ENCODE measurements at regions not wholly inside any gene's neighbourhood (a gene's known extent, or its start where the extent isn't known, plus 50 kb on each side); places are given as distances from the start of the nearest gene placed in this dataset.
"Not testable (repeated sequence)": the region's sequence is repeated elsewhere in the genome, so short reads cannot be mapped to it uniquely, and the experiment has no call there.

DNA sequence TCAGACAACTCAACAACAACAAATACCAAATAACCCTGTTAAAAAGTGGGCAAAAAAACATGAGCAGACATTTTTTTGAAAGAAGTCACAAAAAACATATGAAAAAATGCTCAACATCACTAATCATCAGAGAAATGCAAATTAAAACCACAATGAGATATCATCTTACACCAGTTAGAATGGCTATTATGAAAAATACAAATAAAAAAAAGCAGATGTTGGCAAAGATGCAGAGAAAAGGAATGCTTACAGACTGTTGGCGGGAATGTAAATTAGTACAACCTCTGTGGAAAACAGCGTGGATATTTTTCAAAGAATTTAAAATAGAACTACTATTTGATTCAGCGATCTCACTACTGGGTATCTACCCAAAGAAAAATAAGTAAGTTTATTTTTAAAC is 114.0 kb downstream of the SLC38A4 start:
- no peak for DNase-seq (ENCODE audit: low spot score)

DNA sequence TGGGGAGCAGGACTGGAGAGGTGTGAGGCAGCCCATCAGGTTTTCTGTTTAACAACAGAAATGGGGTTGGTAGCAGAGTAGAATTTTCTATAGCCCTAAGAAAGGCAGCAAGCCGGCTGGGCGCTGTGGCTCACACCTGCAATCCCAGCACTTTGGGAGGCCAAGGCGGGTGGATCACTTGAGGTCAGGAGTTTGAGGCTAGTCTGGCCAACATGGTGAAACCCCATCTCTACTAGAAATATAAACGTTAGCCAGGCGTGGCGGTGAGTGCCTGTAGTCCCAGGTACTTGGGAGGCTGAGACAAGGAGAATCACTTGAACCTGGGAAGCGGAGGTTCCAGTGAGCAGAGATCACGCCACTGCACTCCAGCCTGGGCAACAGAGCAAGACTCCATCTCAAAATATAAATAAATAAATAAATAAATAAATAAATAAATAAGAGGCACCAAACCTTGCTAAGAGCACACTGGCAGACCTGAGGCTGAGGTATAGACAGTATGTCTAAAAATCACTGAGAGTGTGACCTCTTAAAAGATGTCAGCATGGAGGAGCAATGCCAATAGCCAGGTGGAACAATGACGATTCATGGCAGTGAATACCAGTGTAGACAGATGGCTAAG is 115.6 kb downstream of the SLC38A4 start:
- no peak for DNase-seq (ENCODE audit: low spot score)

DNA sequence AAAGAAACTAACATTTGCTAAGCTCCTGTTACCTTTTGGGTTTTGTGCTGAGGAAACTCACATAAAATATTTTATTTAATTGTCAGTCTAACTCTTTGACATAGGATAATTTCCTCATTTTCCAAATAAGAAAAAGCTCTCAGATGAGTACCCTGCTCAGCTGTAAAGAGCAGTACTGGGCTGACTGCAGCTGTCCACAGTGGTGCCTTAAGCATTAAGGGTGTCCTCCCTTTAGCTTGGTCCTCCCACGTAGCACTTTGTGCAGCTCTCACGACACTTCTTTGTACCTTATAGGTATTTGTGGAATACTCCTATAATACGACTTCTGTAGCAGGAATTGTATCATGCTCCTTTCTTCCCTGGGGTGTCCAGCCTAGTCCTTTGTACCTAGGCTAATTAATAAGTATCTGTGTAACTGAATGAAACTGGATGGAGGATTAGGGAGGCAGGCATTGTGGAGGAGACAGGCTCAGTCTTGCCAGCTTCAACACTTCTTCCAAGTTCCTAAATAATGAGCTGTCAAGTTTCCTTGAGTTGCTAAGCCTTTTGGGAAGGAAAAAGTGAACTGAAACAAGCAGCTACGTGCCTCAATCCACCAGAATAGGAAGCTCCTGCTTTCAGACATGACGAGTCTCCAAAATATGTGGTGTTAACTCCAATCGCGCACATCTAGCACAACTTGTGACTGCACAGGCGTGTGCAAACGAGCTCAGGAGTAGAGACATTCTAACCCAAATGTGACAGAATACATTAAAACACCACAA is 123.0 kb downstream of the SLC38A4 start:
- no peak for DNase-seq (ENCODE audit: low spot score)

DNA sequence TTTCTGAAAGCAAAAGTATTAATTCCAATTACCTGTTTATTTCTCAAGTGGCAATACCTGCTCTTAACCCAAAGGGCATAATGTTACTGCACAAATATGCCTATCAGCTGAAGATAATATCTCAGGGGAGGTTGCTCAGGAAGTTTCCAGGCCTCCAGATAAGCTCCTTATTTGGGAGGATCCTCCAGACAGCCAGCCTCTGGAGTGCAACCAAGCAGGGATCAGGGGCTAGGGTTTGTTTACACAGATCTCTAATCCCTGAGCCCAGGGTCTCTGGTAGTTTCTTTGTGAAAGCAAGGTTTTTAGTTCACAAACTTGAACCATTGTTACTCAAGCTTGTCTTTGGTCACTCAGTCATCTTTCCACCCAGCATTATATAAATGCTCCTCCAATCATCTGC is 124.4 kb downstream of the SLC38A4 start:
- DNase-seq (ENCODE audit: low spot score): no peak

DNA sequence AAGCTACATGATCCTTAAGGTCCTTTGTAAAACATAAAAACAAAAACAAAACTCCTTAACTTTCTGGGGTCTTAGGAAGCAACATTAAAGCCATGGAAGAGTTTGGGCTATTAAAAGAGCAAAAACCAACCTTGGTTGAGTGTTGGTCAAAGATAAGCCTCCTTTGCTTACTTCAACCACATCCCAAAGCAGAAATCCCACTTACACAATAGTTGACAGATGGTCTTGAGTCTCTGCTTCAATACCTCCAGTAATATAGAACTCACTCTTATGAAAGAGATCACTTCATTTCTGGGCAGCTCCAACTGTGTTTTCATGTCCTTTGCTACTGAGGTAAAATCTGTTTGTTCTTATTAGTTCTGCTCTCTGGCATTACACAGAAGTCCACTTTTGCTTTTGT is 125.8 kb downstream of the SLC38A4 start:
- DNase-seq (ENCODE audit: low spot score): no peak

DNA sequence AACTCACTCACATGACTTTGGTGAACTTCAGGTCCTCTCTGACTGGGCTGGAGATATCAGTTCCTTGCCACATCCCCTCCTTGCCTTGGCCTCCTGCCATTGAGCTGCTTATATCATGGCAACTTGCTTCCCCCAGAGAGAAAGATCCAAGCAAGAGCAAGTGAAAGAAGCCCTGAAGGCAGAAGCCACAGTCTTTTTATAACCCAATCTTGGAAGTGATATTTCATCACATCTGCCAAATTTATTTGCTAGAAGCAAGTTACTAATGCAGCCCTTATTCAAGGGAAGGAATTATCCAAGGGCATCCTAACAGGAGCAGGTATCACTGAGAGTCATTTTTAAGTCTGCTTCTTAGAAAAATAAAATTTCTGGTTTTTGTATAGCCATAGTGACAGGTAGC is 127.8 kb downstream of the SLC38A4 start:
- no peak for DNase-seq (ENCODE audit: low spot score)

DNA sequence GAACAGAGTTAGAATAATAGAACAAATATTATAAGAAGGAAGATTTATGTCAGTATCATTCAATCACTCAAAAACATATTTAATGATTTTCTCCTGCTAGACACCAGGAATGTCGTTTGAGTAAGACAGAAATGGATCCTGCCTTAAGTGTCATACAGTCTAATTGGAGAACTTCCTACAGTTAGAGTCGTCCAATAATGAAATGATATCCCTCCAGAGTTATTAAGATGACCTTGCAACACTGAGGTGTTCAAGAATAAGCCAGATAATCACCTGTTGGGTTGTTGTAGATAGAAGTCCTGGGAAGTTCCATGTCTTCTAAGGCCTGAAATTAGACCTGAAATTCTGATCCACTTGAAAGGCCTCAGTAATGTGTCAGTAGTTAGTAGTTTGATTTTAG is 132.3 kb downstream of the SLC38A4 start:
- DNase-seq (ENCODE audit: low spot score): no peak

DNA sequence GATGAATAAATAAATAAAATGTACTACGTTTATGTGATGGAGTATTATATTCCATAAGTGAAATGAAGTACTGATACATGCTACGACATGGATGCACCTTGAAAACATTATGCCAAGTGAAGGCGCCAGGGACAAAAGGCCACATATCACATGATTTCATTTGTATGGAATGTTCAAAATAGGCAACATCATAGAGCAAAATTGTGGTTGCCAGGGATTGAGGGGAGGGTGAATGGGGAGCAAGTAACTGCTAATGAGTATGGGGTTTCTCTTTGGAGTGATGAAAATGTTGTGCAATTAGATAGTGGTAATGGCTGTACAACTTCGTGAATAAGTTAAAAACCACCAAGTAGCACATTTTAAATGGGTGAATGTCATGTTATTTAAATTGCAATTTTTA is 132.8 kb downstream of the SLC38A4 start:
- DNase-seq (ENCODE audit: low spot score): no peak

DNA sequence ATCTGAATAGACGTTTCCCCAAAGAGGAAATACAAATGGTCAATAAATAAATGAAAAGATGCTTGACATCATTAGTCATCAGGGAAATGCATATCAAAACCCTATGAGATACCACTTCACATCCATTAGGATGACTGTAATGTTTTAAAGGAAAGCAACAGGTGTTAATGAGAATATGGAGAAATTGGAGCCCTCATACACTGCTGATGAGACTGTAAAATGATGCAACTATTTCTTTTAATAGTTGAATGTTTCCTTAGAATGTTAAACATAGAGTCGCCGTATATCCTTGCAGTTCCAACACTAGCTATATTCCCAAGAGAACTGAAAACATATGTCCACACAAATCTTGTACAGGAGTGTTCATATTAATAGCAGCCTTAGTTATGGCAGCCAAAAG is 133.2 kb downstream of the SLC38A4 start:
- no peak for DNase-seq (ENCODE audit: low spot score)

DNA sequence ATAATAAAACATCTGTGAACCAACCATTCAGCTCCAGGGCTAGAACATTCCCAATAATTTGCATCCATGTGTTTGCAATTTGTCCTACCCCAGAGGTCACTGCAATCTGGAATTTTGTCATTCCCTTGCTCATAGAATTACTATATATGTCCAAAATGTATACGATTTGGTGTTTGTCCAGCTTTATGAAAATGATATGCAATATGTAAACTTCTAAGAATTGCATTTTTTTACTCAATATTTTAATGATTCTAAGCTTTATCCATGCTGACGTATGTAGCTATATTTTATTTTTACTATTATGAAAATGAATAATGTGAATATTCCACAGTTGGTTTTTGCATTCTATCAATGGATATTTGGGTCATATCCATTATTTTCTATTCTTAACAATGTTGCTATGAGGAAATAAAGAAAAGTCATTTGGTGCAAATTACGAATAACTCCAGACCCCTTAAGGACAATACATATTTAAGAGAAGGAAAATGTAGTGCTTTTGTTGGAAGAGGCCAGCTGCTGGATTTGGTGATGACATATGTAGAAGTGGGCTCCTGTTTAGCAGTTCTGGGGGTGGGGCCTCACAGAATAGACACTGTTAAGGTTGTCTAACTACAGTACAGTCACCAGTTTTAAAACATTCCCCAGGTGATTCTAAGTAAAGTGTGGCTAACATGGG is 139.4 kb downstream of the SLC38A4 start:
- DNase-seq (ENCODE audit: low spot score): no peak

DNA sequence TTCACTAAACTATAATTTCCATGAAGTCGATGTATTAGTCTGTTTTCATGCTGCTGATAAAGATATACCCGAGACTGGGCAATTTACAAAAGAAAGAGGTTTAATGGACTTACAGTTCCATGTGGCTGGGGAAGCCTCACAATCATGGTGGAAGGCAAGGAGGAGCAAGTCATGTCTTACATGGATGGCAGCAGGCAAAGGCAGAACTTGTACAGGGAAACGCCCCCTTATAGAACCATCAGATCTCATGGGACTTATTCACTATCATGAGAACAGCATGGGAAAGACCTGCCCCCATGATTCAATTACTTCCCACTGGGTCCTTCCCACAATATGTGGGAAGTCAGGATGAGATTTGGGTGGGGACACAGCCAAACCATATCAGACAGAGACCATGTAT is 141.6 kb downstream of the SLC38A4 start:
- DNase-seq (ENCODE audit: low spot score): not testable (repeated sequence)

DNA sequence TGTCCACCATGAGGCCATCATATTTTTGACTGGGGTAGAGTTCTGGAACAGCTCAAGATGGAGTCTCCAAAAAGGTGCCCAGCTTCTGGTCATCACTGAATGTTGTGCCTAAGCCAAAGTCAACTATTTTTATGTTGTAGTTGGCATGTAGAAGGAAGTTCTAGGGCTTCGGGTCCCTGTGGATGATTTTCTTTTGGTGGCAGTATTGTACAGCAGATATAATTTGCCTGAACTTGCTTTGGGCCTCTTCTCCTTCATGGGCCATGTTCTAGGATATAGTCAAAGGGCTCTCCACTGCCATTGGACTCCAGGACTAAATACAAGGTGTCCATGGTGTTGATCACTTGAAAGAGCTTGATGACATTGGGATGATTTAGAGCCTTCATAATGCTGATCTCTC is 143.6 kb downstream of the SLC38A4 start:
- DNase-seq (ENCODE audit: low spot score): no peak

DNA sequence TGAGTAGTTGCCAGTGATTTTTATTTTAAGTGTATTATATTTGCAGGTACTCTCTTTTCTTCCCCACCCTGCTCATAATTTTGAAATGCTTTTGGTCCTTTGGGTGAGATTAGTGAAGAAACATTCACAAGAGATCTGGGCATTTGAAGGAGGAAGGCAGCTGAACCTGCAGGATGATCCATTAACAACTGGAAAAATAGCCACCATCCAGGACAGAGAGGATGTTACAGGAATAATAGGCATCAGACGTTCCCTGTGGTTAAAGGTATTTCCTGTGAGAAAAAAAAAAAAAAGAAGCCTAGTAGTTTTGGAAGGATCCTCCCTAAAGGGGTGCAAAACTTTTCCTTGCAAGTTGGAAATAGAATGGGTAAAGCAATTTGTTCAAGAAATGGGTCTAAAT is 145.3 kb downstream of the SLC38A4 start:
- DNase-seq (ENCODE audit: low spot score): no peak

DNA sequence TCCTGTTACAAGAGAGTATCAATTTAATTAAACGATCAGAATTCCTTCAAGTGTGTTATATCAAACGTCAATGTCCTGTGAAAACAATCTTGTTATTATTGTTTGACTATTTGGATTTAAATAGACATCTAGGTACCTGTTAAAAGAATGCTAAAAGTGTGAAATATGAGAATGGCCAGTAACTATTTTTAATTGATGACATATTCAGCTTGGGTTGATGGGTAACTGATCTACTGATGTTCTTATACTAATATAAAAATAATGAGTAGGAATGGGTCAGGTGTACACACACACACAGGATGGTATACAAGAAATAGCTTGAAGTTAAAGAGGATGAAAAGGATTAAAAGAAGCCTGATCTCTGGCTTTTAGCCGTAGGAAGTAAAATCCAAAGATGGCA is 146.0 kb downstream of the SLC38A4 start:
- no peak for DNase-seq (ENCODE audit: low spot score)

DNA sequence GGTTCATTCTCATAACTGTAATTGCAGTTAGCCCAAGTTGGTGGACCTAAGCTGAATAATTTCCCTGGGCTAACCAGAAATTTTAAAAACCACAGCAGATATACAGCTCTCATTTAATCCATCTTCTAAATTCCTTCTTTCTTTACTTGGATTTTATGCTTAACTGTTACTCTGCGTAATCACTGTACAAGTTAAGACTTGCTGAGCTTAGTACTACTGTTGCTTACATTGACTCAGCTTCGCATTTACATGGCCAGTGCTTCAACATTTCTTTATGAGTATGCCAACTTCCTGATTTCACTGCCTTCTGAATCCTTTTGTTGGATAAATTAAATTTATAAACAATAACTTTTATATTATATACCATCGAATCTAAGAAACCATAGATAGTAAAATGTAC is 147.4 kb downstream of the SLC38A4 start:
- DNase-seq (ENCODE audit: low spot score): no peak

DNA sequence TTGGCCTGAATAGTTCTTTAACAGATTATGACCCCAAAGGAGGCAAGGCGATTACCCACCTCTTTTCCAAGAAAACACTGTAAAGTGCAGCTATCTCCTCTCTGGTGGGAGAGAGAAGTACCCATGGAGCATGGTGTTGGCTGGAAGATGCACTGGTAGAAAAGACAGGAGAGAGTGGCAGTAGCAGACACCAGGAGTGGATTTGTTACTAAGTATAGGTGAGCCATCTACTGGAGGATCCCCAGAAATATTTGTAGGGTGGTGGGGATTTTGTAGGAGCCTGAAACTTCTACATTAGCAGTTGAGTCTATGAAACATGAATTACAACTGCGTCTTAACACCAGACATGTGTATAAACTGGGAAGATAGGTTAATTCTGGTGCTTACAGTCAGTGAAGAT is 148.0 kb downstream of the SLC38A4 start:
- peak; percentile 25 for DNase-seq (ENCODE audit: low spot score)

DNA sequence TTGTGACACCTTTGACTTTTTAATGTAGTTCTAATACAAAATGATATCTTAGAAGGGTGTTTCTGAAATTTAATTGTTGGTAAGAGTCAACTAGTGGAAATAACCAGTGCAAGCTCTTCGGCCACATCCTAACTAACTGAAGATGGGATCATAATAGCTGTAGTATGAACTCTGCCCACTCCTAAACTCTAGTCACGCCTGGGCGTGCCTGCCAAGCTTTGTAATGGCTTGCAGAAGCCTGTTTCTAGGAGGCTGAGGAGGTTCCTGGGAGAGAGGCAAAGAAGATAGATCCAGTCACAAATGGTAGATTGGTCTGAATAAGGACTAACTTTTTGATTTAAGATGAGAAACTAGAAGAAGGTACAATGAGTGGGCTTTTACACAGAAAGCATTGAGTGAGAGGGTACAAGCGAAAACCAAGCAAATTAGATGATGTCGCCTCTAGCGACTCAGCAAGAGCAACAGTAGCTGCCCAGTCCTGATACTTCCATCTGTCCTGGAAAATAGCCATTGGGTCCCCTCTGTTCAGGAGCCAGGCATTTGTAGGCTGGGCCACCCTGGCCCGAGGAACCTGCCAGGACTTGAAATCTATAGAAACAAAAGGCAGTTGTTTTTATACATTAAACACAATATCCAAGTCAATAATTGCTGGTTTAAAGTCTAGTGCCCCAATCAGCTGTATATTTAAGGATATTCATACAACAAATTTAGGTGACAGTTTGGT is 148.8 kb downstream of the SLC38A4 start:
- no peak for DNase-seq (ENCODE audit: low spot score)

DNA sequence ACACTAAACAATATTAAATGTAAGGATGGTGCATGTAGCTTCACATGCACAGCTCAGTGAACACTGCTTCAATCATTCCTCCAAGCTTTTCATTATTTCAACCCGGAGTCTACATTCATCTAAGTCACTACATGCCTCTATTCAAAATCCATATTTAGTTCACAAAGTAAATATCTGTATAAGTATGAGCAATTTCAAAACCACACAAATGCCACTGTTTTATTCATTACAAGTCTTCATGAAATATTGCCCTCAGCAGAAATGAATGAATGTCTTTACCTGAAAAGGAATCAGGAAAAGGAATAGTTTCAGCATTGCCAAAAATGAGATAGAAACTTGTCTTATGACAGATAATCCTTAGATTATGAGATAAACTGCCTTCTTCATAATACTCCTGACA is 149.4 kb downstream of the SLC38A4 start:
- DNase-seq (ENCODE audit: low spot score): no peak

DNA sequence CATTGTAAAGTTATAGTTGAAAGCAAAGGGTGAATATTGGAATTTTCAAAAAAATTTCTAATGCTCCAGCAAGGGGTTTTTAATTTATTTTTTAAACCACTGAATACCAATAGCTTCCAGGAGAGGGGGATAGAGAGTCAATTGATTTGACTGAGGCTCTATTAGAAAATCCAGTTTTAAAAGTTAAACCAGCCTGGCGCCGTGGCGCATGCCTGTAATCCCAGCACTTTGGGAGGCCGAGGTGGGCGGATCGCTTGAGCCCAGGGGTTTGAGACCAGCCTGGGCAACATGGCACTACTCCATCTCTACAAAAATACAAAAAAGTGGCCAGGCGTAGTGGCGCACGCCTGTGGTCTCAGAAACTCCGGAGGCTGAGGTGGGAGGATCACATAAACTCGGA is 150.1 kb downstream of the SLC38A4 start:
- no peak for DNase-seq (ENCODE audit: low spot score)

DNA sequence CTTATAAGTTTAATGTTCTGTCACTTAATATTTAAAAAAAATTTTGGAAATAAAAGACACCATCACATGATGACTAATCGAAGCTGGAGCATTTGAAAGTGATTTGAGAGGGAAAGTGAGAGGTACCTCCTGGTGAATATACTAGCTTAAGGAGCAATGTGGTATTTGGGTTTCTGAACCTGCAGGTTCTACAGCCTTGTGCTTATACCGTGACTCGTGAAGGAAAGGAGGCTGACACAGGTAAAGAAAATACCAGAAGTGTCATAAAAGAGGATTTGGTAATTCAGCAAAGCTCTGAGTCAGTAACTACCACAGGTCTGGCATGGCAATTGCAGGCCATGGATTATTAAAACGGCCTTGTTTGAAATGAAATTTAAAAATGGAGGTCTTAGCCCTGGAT is 151.0 kb downstream of the SLC38A4 start:
- no peak for DNase-seq (ENCODE audit: low spot score)

DNA sequence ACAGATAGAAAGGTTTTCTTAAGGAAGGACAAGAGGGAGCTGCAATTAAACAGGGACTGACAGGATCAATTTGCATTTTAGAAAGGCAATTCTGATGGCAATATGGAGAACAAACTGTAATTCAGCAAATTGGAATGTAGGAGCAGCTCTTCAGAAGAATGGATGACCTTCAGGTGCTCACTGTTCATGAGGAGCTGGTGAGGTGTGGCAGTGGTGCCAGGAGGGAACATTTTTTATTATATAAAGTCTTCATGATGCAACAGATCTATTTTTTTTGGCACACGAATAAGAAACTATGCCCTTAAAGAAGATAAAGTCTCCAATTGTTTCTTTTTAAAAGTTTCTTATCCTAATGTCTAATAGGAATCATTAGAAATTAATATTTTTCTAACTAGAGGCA is 151.7 kb downstream of the SLC38A4 start:
- DNase-seq (ENCODE audit: low spot score): no peak

DNA sequence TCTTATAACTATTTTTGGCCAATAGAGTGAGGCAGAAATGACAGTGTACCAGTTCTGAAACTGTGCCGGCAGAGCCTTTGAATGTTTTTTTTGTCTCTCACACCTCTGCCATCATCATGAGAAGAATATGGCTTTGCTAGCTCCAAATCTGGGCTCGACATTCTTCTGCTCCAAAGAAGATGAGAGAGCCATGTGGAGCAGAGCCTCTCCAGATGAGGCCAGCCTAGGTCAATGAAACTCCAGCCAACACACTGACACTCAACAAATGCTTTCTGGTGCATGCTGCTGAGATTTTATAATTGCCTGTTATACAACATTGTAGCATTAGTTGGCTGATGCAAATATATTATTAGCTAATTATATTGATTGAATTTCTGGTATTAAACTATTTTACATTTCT is 154.7 kb downstream of the SLC38A4 start:
- no peak for DNase-seq (ENCODE audit: low spot score)

DNA sequence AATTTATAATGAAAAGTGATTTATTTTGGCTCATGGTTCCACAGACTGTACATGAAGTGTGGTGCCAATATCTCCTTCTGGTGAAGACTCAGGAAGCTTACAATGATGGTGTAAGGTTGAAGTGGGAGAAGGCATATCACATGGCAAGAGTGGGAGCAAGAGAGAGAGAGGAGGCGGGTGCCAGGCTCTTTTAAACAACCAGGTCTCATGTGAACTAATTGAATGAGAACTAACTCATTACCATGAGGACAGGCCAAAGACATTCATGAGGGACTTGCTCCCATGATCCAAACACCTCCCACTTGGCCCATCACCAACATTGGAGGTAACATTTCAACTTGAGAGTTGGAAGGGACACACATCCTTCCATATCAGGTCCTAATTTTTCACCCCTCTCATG is 155.2 kb downstream of the SLC38A4 start:
- no peak for DNase-seq (ENCODE audit: low spot score)

Measured in HuH-7.5 (cell line).